ENCODE measurements at regions not wholly inside any gene's neighbourhood (a gene's known extent, or its start where the extent isn't known, plus 50 kb on each side); places are given as distances from the start of the nearest gene placed in this dataset.
"Not testable (repeated sequence)": the region's sequence is repeated elsewhere in the genome, so short reads cannot be mapped to it uniquely, and the experiment has no call there.

- DNase-seq: no peak
- intact Hi-C loops (cut with DNase I): no loop called here
Measured at GRCh38 chr10:121310151-121310711, 288.0 kb downstream of the FGFR2 start.

DNA sequence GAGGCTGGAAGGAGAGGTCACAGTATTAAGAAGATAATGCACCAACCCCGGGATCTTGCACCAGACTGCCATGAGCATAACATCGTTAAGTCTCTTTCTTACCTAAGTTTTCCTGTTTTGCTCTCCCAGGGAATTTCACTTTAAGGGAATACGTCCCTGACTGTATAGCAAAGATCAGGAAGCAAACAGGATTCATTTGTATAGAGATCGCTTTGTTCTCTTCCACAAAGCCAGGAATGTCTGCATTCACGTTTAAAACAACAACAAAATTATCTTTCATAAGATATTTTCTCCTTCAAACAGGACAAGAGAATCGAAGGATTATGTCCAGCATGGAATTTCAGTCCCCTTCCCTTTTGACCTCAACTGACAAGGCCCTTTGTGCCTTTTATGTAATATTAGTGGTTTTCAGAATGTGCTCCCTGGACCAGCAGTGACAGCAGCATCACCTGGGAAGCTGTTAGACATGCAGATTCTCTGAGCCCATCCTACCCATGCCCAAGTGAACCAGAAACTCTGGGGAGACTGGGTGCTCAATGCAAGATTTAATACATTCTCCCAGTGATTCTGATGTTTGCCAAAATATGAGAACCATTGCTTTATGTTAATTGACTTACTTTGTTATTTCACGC lies 286.3 kb downstream of the FGFR2 start:
- DNase-seq: no peak
- intact Hi-C loops (cut with DNase I): no loop called here

DNA sequence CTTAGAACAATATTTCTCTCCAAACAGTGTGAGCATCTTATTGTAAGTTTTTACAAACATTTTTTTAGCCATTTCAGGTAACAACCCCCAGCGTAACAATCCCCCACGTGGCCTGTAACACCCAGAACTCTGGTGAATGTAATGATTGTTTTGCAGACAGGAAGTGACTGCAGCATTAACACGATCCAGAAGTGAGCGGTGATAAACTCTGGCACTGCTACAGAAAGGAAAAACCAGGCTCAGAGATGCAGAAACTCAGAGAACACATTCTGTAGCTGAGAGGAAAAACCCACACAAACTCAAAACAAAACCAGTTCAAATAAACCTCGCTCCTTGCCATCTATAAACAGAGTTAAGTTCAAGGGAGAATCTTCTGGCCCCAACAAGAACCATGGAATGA lies 285.7 kb downstream of the FGFR2 start:
- DNase-seq: no peak
- intact Hi-C loops (cut with DNase I): no loop called here

DNA sequence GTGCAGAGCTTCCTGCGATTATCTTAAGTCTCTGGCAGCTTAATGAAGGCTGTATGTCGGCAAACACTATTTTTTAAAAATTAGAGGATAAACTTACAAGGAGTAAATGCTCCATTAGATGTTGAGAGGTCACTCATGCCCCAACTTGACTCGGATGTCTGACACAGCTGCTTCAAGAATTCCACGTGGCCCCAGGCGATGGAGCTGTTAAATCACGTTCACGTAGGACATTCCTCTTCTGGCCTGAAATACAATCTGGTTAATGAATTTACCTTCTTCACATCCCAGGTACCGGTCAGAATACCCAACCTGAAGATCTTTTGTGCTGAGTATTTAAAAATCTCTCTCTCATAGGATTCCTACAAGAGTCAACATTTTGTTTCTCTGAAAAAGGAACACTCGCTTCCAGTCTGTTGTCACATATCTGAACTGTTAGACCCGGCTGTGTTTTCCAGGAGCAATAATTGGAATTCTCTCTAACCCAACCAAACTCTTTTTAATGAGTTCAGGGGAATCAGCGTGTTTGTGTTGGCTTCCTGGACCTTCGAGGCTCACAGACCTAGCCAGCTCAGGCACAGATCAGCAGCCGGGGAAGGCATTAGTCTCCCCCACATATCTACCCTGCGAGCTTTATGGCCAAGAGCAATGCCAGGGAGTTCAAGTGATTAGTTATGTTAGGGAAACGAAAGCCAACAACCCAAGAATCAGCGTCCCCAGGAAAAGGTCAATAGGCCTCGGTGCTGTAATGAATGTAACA lies 284.9 kb downstream of the FGFR2 start:
- intact Hi-C loops (cut with DNase I): no loop called here
- no peak for DNase-seq

GRCh38 chr10:121316432-121316831 lies 281.8 kb downstream of the FGFR2 start:
- intact Hi-C loops (cut with DNase I): no loop called here

GRCh38 chr10:121317374-121317773 lies 280.9 kb downstream of the FGFR2 start:
- no peak for DNase-seq

More at GRCh38 chr10:121316432-121316831, 281.8 kb downstream of the FGFR2 start:
- DNase-seq: no peak

DNA sequence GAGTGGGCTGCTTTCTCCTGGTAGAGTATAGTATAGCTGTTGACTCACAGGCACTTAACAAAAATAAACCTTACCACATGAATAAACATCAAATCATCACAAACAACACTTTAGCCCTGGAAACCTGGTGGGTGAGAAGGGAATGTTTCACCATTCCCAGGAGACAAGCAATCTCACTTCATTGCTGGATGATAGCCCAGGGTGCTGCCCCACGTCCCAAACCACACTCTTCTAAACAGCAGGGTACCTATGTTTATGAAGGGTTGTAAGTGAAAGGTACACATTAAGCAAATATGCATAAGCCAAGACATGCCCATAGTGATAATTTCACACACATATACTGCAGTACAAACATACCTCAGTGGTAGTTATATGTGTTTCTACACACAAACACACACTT lies 276.2 kb downstream of the FGFR2 start:
- DNase-seq: no peak
- intact Hi-C loops (cut with DNase I): no loop called here

More at GRCh38 chr10:121317374-121317773, 280.9 kb downstream of the FGFR2 start:
- intact Hi-C loops (cut with DNase I): no loop called here

GRCh38 chr10:121322776-121323175 lies 275.5 kb downstream of the FGFR2 start:
- no peak for DNase-seq
- intact Hi-C loops (cut with DNase I): no loop called here

- DNase-seq: no peak
Measured at GRCh38 chr10:121323443-121323842, 274.8 kb downstream of the FGFR2 start.

GRCh38 chr10:121324678-121325213 lies 273.5 kb downstream of the FGFR2 start:
- intact Hi-C loops (cut with DNase I): no loop called here
- DNase-seq: no peak

More at GRCh38 chr10:121323443-121323842, 274.8 kb downstream of the FGFR2 start:
- intact Hi-C loops (cut with DNase I): no loop called here

DNA sequence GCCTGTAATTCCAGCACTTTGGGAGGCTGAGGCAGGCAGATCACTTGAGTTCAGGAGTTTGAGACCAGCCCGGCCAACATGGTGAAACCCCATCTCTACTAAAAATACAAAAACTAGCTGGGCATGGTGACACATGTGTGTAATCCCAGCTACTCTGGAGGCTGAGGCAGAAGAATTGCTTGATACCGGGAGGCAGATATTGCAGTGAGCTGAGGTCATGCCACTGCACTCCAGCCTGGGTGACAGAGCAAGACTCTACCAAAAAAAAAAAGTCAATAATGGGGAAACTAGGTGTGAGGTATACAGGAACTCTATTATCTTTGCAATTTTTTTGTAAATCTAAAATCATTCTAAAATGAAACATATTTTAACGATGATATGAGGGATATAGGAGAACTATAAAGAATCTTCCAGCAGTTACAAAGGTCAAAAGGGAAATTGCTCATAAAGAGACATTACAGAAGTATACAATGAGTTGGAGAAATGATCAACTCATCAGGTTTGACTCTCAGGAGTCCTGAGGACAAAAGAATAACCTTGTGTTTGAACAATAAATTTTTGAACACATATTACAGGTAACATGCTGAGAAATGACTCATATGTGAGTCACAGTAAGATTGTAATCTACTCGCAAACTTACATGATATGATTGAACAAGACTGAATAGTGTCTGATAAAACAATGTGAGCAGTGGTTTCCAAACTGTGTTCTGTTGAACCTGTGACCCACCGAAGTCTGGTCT lies 272.6 kb downstream of the FGFR2 start:
- intact Hi-C loops (cut with DNase I): no loop called here
- no peak for DNase-seq

- no peak for DNase-seq
- intact Hi-C loops (cut with DNase I): no loop called here
Measured at GRCh38 chr10:121326905-121327304, 271.3 kb downstream of the FGFR2 start.

DNA sequence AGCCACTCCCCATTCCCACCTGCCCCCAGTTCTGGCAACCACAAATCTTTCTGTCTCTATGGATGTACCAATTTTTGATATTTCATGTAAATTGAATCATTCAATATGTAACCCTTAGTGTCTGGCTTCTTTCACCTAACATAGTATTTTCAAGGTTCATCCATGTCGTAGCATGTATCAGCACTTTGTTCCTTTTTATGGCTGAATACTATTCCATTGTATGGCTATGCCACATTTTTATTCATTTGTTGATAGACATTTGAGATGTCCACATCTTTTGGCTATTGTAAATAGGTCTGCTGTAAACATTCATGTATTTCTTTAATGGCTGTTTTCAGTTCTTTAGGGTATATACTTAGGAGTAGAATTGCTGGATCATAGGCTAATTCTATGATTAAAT lies 270.5 kb downstream of the FGFR2 start:
- DNase-seq: no peak
- intact Hi-C loops (cut with DNase I): no loop called here

- DNase-seq; intact Hi-C loops (cut with DNase I): not testable (repeated sequence)
Measured at GRCh38 chr10:121329631-121330030, 268.6 kb downstream of the FGFR2 start.

- intact Hi-C loops (cut with DNase I): no loop called here
- no peak for DNase-seq
Measured at GRCh38 chr10:121330563-121330962, 267.7 kb downstream of the FGFR2 start.

DNA sequence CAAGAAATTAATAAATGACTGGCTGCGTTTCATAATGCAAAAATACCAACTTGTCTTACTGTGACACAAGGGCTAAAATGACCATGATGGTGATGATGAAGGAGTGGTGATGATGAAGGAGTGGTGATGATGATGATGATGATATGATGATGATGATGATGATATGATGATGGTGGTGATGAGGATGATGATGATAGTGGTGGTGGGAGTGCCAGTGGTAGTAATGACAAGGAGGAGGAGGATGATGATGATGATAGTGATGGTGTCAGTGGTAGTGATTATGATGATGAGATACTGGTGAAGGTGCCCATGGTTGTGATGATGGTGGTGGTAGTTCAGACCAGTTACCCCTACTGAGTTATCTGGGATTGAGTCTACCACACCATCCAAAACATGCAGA lies 265.9 kb downstream of the FGFR2 start:
- intact Hi-C loops (cut with DNase I): no loop called here
- DNase-seq: no peak

DNA sequence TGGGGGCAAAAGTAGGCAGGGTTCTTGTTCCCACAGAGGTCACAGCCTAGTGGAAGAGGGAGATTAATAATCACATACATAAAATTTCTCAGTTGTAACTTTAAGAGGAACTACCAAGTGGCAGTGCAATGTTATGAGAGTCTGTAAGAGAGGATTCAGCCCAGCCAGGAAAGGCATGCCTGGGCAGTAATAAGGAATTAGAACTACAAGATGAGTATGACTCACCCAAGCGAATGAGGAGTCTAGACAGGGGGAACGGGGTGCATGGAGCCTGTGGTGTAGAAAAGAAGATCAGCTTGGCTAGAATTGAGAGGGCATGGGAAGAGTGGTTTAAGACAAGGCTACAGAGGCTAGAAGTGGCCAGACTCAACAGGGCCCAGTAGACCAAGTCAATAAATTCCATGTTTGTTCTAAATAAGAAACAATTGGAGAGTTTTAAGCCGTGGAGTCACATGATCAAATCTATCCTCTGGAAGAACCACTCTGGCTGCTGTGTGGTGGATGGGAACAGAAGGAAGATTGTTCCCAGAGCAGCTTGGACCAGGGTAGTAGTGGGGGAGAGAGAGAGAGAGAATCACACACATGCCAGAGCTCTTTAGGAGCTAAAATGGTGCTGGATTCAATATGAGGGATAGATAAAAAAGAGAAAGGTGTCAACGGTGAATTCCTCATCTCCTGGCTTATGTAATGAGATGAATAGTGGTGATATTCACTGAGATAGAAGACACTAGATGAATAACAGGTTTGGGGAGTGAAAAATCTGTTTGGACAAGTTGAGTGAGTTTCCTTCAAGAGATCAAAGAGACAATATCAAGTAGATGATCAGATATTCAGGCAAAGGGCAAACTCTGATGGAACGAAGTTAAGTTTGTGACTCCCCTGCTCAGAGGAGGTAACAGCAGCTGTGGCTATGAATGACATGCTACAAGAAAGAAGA lies 265.1 kb downstream of the FGFR2 start:
- intact Hi-C loops (cut with DNase I): no loop called here
- DNase-seq: peak in 1 of 10 donors; percentile 25

- intact Hi-C loops (cut with DNase I): no loop called here
- DNase-seq: no peak
Measured at GRCh38 chr10:121335386-121335925, 262.8 kb downstream of the FGFR2 start.

GRCh38 chr10:121337427-121337826 lies 260.8 kb downstream of the FGFR2 start:
- no peak for DNase-seq

More at GRCh38 chr10:121337427-121337826, 260.8 kb downstream of the FGFR2 start:
- intact Hi-C loops (cut with DNase I): no loop called here
